HCT116 (cell line): ENCODE measurements at regions not wholly inside any gene's neighbourhood (a gene's known extent, or its start where the extent isn't known, plus 50 kb on each side); places are given as distances from the start of the nearest gene placed in this dataset.

Source experiments
- ATAC-seq: fragments of 200-7000 bp; cut with Tn5 transposase; 2 replicates; pipeline ENCODE4 v1.9.1; 2020; ENCODE audit warnings: mild to moderate bottlenecking, moderate library complexity
- BruUV-seq: library from RNA; stranded (reverse); fragments of 400-500 nt; replicated peaks from 2 replicates; lab custom pipeline; 2021; lab: Mats Ljungman, UMichigan
- CTCF ChIA-PET: fragments of 300-600 bp; sonication (Branson Sonifier 250); formaldehyde crosslinking; loops from one replicate; lab custom pipeline; 2021; ENCODE audit warnings: antibody characterized with exemption; lab: Charles Lee
- POLR2A ChIA-PET: fragments of 300-600, 350-600 bp; sonication (Branson Sonifier 250); formaldehyde crosslinking; loops from one replicate; lab custom pipeline; 2021; ENCODE audit warnings: antibody characterized with exemption; lab: Charles Lee
- RAD21 ChIA-PET, 2 experiments: fragments of 300-600 bp; sonication (Branson Sonifier 250); formaldehyde crosslinking; loops; one replicate each; lab custom pipeline; 2023; ENCODE audit warnings: low total read pairs in 2 of 2; ENCODE audit not compliant: uncharacterized antibody in 2 of 2, unreplicated experiment in 2 of 2, low non-redundant PET in 1 of 2; lab: Charles Lee
- DNase-seq: peaks from one replicate; pipeline ENCODE4 v3.0.0-alpha.2; 2010; ENCODE audit warnings: low read depth, low spot score
- H2AFZ ChIP-seq: fragments of 200-600 bp; shearing (Covaris generic), sonication (generic); 2 replicates; pipeline ENCODE4 v1.6.1; 2017; ENCODE audit warnings: low read depth, mixed run types, mixed read lengths, antibody characterized with exemption, low read length; ENCODE audit not compliant: poor library complexity, severe bottlenecking
- H3K27ac ChIP-seq: 2 replicates; pipeline ENCODE4 v1.5.1; 2012; ENCODE audit warnings: low read depth, low read length
- H3K27me3 ChIP-seq: fragments of 200-600 bp; sonication (generic); 2 replicates; pipeline ENCODE4 v1.6.1; 2016; ENCODE audit warnings: mixed run types, low read length, mixed read lengths; ENCODE audit not compliant: insufficient read depth
- H3K36me3 ChIP-seq, 2 experiments: fragments of 200-500 bp in 1 of 2; fragments of 200-600 bp in 1 of 2; sonication (Bioruptor generic) in 1 of 2; sonication (generic) in 1 of 2; 2 replicates each; pipeline versions ENCODE4 v1.5.1 to v1.6.1; 2014 to 2016; ENCODE audit warnings: low read length in 2 of 2, inconsistent platforms in 1 of 2, mixed read lengths in 1 of 2, mixed run types in 1 of 2; ENCODE audit not compliant: insufficient read depth in 2 of 2, control insufficient read depth in 1 of 2
- H3K4me1 ChIP-seq, 2 experiments: fragments of 200-600 bp in 1 of 2; sonication (generic) in 1 of 2; 2 replicates each; pipeline versions ENCODE4 v1.5.1 to v1.6.1; 2012 to 2017; ENCODE audit warnings: low read length in 2 of 2, inconsistent platforms in 1 of 2, mild to moderate bottlenecking in 1 of 2, mixed read lengths in 1 of 2, mixed run types in 1 of 2, moderate library complexity in 1 of 2; ENCODE audit not compliant: insufficient read depth in 2 of 2, control insufficient read depth in 1 of 2
- H3K4me2 ChIP-seq: fragments of 200-600 bp; sonication (generic); 2 replicates; pipeline ENCODE4 v1.6.1; 2017; ENCODE audit warnings: mixed run types, low read length, mixed read lengths
- H3K4me3 ChIP-seq, 2 experiments: fragments of 200-600 bp in 1 of 2; sonication (generic) in 1 of 2; replicated peaks in 1 of 2; 2 replicates each; pipeline ENCODE4 v1.5.1; 2011 to 2016; ENCODE audit warnings: low read length in 2 of 2, control low read depth in 1 of 2, low read depth in 1 of 2, mild to moderate bottlenecking in 1 of 2, mixed read lengths in 1 of 2, mixed run types in 1 of 2
- H3K79me2 ChIP-seq: fragments of 200-600 bp; sonication (generic); 2 replicates; pipeline ENCODE4 v1.6.1; 2017; ENCODE audit warnings: mild to moderate bottlenecking, mixed run types, low read length, moderate library complexity, mixed read lengths; ENCODE audit not compliant: insufficient read depth
- H3K9ac ChIP-seq: fragments of 200-600 bp; sonication (generic); 2 replicates; pipeline ENCODE4 v1.6.1; 2016; ENCODE audit warnings: low read length, mixed read lengths
- H3K9me2 ChIP-seq: fragments of 200-600 bp; sonication (generic), shearing (Covaris generic); 2 replicates; pipeline ENCODE4 v1.6.1; 2017; ENCODE audit warnings: mixed run types, mild to moderate bottlenecking, moderate library complexity; ENCODE audit not compliant: insufficient read depth
- H3K9me3 ChIP-seq, 2 experiments: fragments of 200-500 bp in 1 of 2; fragments of 200-600 bp in 1 of 2; sonication (Bioruptor generic) in 1 of 2; sonication (generic) in 1 of 2; 2 replicates each; pipeline ENCODE4 v1.6.1; 2014 to 2017; ENCODE audit warnings: low read length in 2 of 2, mixed read lengths in 2 of 2, inconsistent platforms in 1 of 2, low read depth in 1 of 2, mild to moderate bottlenecking in 1 of 2, mixed run types in 1 of 2, moderate library complexity in 1 of 2; ENCODE audit not compliant: control insufficient read depth in 1 of 2, insufficient read depth in 1 of 2
- H4K20me1 ChIP-seq: fragments of 200-600 bp; sonication (generic), shearing (Covaris generic); 2 replicates; pipeline ENCODE4 v1.6.1; 2017; ENCODE audit warnings: mixed run types, mild to moderate bottlenecking, moderate library complexity; ENCODE audit not compliant: insufficient read depth
- CBX3 ChIP-seq: IDR thresholded peaks from 2 replicates; pipeline ENCODE4 v1.6.1; 2012; ENCODE audit warnings: low read depth
- CEBPB ChIP-seq: IDR thresholded peaks from 2 replicates; pipeline ENCODE4 v1.6.1; 2012; ENCODE audit warnings: low read depth
- EGR1 ChIP-seq: IDR thresholded peaks from 2 replicates; pipeline ENCODE4 v1.6.1; 2012; ENCODE audit warnings: low read depth
- ELF1 ChIP-seq: IDR thresholded peaks from 2 replicates; pipeline ENCODE4 v1.6.1; 2012; ENCODE audit warnings: low read depth, borderline replicate concordance
- FOSL1 ChIP-seq: IDR thresholded peaks from 2 replicates; pipeline ENCODE4 v1.6.1; 2012; ENCODE audit warnings: low read depth
- JUND ChIP-seq: IDR thresholded peaks from 2 replicates; pipeline ENCODE4 v1.6.1; 2012
- POLR2A ChIP-seq: IDR thresholded peaks from 2 replicates; pipeline ENCODE4 v1.7.0; 2011; ENCODE audit warnings: borderline replicate concordance; ENCODE audit not compliant: insufficient read depth, insufficient read length; ENCODE audit errors: extremely low read depth
- POLR2AphosphoS5 ChIP-seq: IDR thresholded peaks from 2 replicates; pipeline ENCODE4 v1.6.1; 2011; ENCODE audit warnings: mild to moderate bottlenecking, low read depth, low read length, moderate library complexity
- SIN3A ChIP-seq: IDR thresholded peaks from 2 replicates; pipeline ENCODE4 v1.6.1; 2012; ENCODE audit warnings: low read depth
- SP1 ChIP-seq: IDR thresholded peaks from 2 replicates; pipeline ENCODE4 v1.6.1; 2012; ENCODE audit warnings: low read depth
- SRF ChIP-seq: IDR thresholded peaks from 2 replicates; pipeline ENCODE4 v1.6.1; 2012; ENCODE audit warnings: low read depth
- TCF7L2 ChIP-seq: IDR thresholded peaks from 2 replicates; pipeline ENCODE4 v1.7.0; 2011; ENCODE audit warnings: borderline replicate concordance, inconsistent platforms; ENCODE audit not compliant: insufficient read depth, insufficient read length; ENCODE audit errors: extremely low read depth
- YY1 ChIP-seq: IDR thresholded peaks from 2 replicates; pipeline ENCODE4 v1.6.1; 2011; ENCODE audit warnings: low read length, low read depth, moderate library complexity, mild to moderate bottlenecking; ENCODE audit not compliant: insufficient replicate concordance; ENCODE audit errors: extremely low read depth
- ZFX ChIP-seq: fragments of 450-650 bp; IDR thresholded peaks from 2 replicates; pipeline ENCODE4 v1.6.1; 2017
- ZNF274 ChIP-seq: fragments of 200-500 bp; sonication (Bioruptor generic); IDR thresholded peaks from 2 replicates; pipeline ENCODE4 v1.6.1; 2014; ENCODE audit warnings: mild to moderate bottlenecking, low read depth, low read length, inconsistent platforms
- intact Hi-C: fragments of 100-400 bp; cut with micrococcal nuclease; formaldehyde crosslinking; loops from 2 replicates; pipeline ENCODE4 v1.10.0; 2022
- TF ChIP-seq, protein P1 (sequence below): IDR thresholded peaks from 2 replicates; pipeline ENCODE4 v1.6.1; 2012
- TF ChIP-seq, protein P2 (sequence below): IDR thresholded peaks from 2 replicates; pipeline ENCODE4 v1.6.1; 2012; ENCODE audit warnings: low read depth
- TF ChIP-seq, protein P3 (sequence below), 3 experiments: fragments of 200-600 bp in 1 of 3; sonication (generic) in 1 of 3; IDR thresholded peaks in 2 of 3; conservative IDR thresholded peaks in 1 of 3; 2 replicates each; pipeline ENCODE4 v1.5.1; 2012 to 2017; ENCODE audit warnings: low read depth in 2 of 3, low read length in 2 of 3, antibody characterized with exemption in 1 of 3, borderline replicate concordance in 1 of 3, control low read depth in 1 of 3, mild to moderate bottlenecking in 1 of 3, mixed read lengths in 1 of 3, mixed run types in 1 of 3, moderate library complexity in 1 of 3; ENCODE audit not compliant: insufficient read depth in 1 of 3
- TF ChIP-seq, protein P4 (sequence below): IDR thresholded peaks from 2 replicates; pipeline ENCODE4 v1.6.1; 2012

DNA sequence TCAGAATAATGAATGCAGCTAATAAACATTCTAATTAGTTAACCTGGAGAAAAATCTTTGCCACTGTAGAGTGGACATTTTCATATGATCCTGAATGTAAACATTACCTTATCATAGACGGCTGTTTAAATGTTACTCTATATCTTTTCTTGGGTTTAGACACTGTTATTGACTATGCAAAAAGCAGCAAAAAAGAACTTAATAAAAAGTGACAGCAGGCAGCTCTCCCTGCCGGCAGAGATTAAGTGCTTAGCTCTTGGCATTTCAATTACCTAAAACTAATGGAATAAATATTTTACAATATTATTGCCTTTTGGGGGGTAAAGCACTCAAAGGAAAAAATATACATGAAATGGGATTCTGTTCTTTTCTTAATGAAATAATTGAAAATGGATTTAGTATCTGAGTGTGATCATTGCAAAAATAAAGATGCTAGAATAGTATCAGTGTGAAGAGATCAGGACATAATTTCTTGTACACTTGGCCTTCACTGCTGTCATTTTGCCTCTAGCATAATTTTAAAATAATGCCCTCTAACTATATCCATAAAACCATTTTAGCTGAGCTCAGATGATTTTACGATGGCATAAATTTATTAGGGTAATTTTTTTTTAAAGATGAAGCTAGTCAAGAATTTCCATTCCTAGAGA is 203.4 kb upstream of the DPP10 start:
- TF ChIP-seq SRF (no peak), POLR2A (no peak), JUND (no peak), ZFX (no peak), FOSL1 (no peak), YY1 (no peak), POLR2AphosphoS5 (no peak), ELF1 (no peak), EGR1 (no peak), ZNF274 (no peak), SP1 (no peak), CEBPB (no peak), CBX3 (no peak), TCF7L2 (no peak), SIN3A (no peak)
- TF ChIP-seq, protein P1, sequence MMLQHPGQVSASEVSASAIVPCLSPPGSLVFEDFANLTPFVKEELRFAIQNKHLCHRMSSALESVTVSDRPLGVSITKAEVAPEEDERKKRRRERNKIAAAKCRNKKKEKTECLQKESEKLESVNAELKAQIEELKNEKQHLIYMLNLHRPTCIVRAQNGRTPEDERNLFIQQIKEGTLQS: no peak
- TF ChIP-seq, protein P2, sequence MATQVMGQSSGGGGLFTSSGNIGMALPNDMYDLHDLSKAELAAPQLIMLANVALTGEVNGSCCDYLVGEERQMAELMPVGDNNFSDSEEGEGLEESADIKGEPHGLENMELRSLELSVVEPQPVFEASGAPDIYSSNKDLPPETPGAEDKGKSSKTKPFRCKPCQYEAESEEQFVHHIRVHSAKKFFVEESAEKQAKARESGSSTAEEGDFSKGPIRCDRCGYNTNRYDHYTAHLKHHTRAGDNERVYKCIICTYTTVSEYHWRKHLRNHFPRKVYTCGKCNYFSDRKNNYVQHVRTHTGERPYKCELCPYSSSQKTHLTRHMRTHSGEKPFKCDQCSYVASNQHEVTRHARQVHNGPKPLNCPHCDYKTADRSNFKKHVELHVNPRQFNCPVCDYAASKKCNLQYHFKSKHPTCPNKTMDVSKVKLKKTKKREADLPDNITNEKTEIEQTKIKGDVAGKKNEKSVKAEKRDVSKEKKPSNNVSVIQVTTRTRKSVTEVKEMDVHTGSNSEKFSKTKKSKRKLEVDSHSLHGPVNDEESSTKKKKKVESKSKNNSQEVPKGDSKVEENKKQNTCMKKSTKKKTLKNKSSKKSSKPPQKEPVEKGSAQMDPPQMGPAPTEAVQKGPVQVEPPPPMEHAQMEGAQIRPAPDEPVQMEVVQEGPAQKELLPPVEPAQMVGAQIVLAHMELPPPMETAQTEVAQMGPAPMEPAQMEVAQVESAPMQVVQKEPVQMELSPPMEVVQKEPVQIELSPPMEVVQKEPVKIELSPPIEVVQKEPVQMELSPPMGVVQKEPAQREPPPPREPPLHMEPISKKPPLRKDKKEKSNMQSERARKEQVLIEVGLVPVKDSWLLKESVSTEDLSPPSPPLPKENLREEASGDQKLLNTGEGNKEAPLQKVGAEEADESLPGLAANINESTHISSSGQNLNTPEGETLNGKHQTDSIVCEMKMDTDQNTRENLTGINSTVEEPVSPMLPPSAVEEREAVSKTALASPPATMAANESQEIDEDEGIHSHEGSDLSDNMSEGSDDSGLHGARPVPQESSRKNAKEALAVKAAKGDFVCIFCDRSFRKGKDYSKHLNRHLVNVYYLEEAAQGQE: no peak
- TF ChIP-seq, protein P3, sequence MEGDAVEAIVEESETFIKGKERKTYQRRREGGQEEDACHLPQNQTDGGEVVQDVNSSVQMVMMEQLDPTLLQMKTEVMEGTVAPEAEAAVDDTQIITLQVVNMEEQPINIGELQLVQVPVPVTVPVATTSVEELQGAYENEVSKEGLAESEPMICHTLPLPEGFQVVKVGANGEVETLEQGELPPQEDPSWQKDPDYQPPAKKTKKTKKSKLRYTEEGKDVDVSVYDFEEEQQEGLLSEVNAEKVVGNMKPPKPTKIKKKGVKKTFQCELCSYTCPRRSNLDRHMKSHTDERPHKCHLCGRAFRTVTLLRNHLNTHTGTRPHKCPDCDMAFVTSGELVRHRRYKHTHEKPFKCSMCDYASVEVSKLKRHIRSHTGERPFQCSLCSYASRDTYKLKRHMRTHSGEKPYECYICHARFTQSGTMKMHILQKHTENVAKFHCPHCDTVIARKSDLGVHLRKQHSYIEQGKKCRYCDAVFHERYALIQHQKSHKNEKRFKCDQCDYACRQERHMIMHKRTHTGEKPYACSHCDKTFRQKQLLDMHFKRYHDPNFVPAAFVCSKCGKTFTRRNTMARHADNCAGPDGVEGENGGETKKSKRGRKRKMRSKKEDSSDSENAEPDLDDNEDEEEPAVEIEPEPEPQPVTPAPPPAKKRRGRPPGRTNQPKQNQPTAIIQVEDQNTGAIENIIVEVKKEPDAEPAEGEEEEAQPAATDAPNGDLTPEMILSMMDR (IDR thresholded peaks at IDR 0.05 in 2 of 3, conservative IDR thresholded peaks at IDR 0.05 in 1 of 3; ENCODE audit: borderline replicate concordance in 1 of 3, insufficient read depth in 1 of 3, low read depth in 2 of 3, low read length in 2 of 3): no peak
- TF ChIP-seq, protein P4, sequence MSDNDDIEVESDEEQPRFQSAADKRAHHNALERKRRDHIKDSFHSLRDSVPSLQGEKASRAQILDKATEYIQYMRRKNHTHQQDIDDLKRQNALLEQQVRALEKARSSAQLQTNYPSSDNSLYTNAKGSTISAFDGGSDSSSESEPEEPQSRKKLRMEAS: no peak
- Histone ChIP-seq H3K79me2 (no peaks in the 10 kb centered on the region), H3K4me2 (no peak overlapping the region), H3K36me3 (no peaks in the 10 kb centered on the region), H3K27me3 (no peaks in the 10 kb centered on the region), H3K9me3 (no peaks in the 10 kb centered on the region), H3K4me1 (no peaks in the 10 kb centered on the region), H4K20me1 (no peaks in the 10 kb centered on the region), H3K9me2 (no peaks in the 10 kb centered on the region), H3K4me3 (no peak overlapping the region), H3K27ac (no peak overlapping the region), H3K9ac (no peak overlapping the region), H2AFZ (no peak overlapping the region)
- ATAC-seq: no peak
- ChIA-PET CTCF (no interaction called here), RAD21 (no interaction called here), POLR2A (no interaction called here)
- no peak for DNase-seq
- no TSS peak for BruUV-seq
- intact Hi-C loops: no loop called here
